ENCODE measurements at regions not wholly inside any gene's neighbourhood (a gene's known extent, or its start where the extent isn't known, plus 50 kb on each side); places are given as distances from the start of the nearest gene placed in this dataset.

DNA sequence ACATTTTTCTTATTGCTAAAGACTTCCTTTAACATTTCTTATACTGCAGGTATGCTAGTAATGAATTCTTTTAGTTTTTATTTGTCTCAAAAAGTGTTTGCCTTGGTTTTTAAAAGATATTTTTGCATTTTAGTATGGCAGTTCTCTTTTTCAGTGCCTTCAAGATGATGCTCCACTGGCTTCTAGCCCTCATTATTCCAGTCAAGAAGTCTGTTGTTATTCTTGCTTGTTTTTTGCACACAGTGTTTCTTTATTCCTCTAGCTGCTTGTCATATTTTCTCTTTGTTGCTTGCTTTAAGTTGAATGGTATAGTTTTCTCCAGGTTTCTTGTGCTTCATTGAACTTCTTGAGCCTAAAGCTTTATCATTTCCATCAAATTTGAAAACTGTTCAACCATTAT is 158.0 kb upstream of the SPHKAP start:
- no peak overlapping the region for H3K4me3 ChIP-seq
- H3K9me3 ChIP-seq: no peaks in the 10 kb centered on the region
- no peak overlapping the region for H3K27ac ChIP-seq (replicated peaks in 1 of 4)
- no peaks in the 10 kb centered on the region for H3K36me3 ChIP-seq
- no peak for DNase-seq (ENCODE audit: extremely low spot score)
- TF ChIP-seq POLR2AphosphoS5 (IDR thresholded peaks at IDR 0.05): no peak
- TF ChIP-seq POLR2A (IDR thresholded peaks at IDR 0.05; ENCODE audit: low read depth): no peak
- TF ChIP-seq, protein P1, sequence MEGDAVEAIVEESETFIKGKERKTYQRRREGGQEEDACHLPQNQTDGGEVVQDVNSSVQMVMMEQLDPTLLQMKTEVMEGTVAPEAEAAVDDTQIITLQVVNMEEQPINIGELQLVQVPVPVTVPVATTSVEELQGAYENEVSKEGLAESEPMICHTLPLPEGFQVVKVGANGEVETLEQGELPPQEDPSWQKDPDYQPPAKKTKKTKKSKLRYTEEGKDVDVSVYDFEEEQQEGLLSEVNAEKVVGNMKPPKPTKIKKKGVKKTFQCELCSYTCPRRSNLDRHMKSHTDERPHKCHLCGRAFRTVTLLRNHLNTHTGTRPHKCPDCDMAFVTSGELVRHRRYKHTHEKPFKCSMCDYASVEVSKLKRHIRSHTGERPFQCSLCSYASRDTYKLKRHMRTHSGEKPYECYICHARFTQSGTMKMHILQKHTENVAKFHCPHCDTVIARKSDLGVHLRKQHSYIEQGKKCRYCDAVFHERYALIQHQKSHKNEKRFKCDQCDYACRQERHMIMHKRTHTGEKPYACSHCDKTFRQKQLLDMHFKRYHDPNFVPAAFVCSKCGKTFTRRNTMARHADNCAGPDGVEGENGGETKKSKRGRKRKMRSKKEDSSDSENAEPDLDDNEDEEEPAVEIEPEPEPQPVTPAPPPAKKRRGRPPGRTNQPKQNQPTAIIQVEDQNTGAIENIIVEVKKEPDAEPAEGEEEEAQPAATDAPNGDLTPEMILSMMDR (IDR thresholded peaks at IDR 0.05): no peak
- no peak for TF ChIP-seq EP300 (IDR thresholded peaks at IDR 0.05)
- no peaks in the 10 kb centered on the region for H3K4me1 ChIP-seq
- intact Hi-C loops (cut with DNase I): no loop called here
- H3K27me3 ChIP-seq: no peaks in the 10 kb centered on the region

GRCh38 chr2:228334180-228334579 is 152.7 kb upstream of the SPHKAP start:
- WGBS: 85% methylated on average over 1 of the region's 2 CpGs
- no peaks in the 10 kb centered on the region for H3K36me3 ChIP-seq
- no peak for TF ChIP-seq POLR2AphosphoS5 (IDR thresholded peaks at IDR 0.05)
- TF ChIP-seq, protein P1 (IDR thresholded peaks at IDR 0.05): no peak
- TF ChIP-seq EP300 (IDR thresholded peaks at IDR 0.05): no peak
- no peak for TF ChIP-seq POLR2A (IDR thresholded peaks at IDR 0.05; ENCODE audit: low read depth)
- no peak overlapping the region for H3K27ac ChIP-seq (replicated peaks in 1 of 4)
- H3K9me3 ChIP-seq: no peaks in the 10 kb centered on the region
- no peaks in the 10 kb centered on the region for H3K27me3 ChIP-seq
- H3K4me3 ChIP-seq: no peak overlapping the region
- intact Hi-C loops (cut with DNase I): no loop called here
- no peak for DNase-seq (ENCODE audit: extremely low spot score)
- no peaks in the 10 kb centered on the region for H3K4me1 ChIP-seq

GRCh38 chr2:228329282-228329681 is 147.8 kb upstream of the SPHKAP start:
- 90% methylated on average over 5 of the region's 5 CpGs for WGBS

DNA sequence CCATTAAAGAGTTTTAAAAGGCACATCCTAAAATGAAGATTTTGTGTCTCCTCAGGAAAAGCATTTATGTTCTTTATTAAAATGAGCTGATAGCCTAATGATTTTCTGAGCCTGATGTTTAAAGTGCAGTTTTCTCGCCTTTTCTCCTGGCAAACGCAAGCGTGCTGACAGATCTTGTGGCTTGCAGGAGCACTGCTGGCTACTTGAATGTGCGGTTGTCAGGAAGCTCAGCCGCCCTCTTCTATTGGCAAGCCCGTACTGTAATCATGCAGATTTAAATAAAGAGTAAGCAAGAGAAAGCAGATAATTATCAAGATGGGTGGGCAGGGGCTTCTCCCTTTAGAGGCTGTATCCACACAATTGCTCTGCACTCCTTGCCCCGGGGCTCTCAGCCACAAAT is 139.5 kb upstream of the SPHKAP start:
- Histone ChIP-seq H3K9me3 (no peaks in the 10 kb centered on the region), H3K27ac (replicated peaks in 1 of 4) (no peak overlapping the region), H3K4me1 (peaks cover 0 to 11% (median 0%) of the 10 kb centered on the region in 4 donors), H3K27me3 (no peaks in the 10 kb centered on the region), H3K36me3 (no peaks in the 10 kb centered on the region), H3K4me3 (no peak overlapping the region)
- intact Hi-C loops (cut with DNase I): no loop called here
- TF ChIP-seq EP300 (IDR thresholded peaks at IDR 0.05) (no peak), POLR2A (IDR thresholded peaks at IDR 0.05; ENCODE audit: low read depth) (no peak), POLR2AphosphoS5 (IDR thresholded peaks at IDR 0.05) (no peak)
- TF ChIP-seq, protein P1 (IDR thresholded peaks at IDR 0.05): no peak
- 78% methylated on average over 7 of the region's 7 CpGs for WGBS
- no peak for DNase-seq (ENCODE audit: extremely low spot score)

More at GRCh38 chr2:228329282-228329681, 147.8 kb upstream of the SPHKAP start:
- no peak overlapping the region for H3K27ac ChIP-seq (replicated peaks in 1 of 4)
- H3K27me3 ChIP-seq: no peaks in the 10 kb centered on the region
- peaks cover 0 to 4% (median 2%) of the 10 kb centered on the region in 4 donors for H3K9me3 ChIP-seq
- intact Hi-C loops (cut with DNase I): no loop called here
- DNase-seq (ENCODE audit: extremely low spot score): no peak
- H3K4me1 ChIP-seq: no peaks in the 10 kb centered on the region
- no peaks in the 10 kb centered on the region for H3K36me3 ChIP-seq
- H3K4me3 ChIP-seq: no peak overlapping the region
- TF ChIP-seq POLR2A (IDR thresholded peaks at IDR 0.05; ENCODE audit: low read depth) (no peak), EP300 (IDR thresholded peaks at IDR 0.05) (no peak), POLR2AphosphoS5 (IDR thresholded peaks at IDR 0.05) (no peak)
- TF ChIP-seq, protein P1 (IDR thresholded peaks at IDR 0.05): no peak

DNA sequence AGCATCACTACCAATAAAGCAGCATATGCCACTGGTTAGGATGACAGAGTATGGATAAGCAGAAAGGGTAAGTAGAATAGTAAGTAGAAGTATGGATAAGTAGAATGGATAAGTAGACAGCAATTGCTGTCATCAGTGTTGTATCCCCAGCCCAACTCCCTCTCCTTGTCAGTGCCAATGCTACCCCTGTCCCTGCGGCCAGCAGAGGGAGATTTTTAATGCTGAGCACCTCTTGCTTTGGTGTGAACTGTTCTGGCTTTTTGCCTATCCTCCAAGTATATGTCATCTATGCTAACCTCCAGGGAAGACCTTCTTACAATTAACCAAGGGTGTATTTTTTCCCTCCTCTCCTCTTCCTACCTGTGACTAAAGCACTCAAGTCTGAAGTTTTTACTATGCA is 136.7 kb upstream of the SPHKAP start:
- Histone ChIP-seq H3K4me1 (peaks cover 0 to 11% (median 0%) of the 10 kb centered on the region in 4 donors), H3K4me3 (no peak overlapping the region), H3K27ac (replicated peaks in 1 of 4) (no peak overlapping the region), H3K27me3 (no peaks in the 10 kb centered on the region), H3K36me3 (no peaks in the 10 kb centered on the region), H3K9me3 (no peaks in the 10 kb centered on the region)
- intact Hi-C loops (cut with DNase I): no loop called here
- no peak for DNase-seq (ENCODE audit: extremely low spot score)
- 38% methylated on average over 1 of the region's 1 CpG for WGBS
- TF ChIP-seq, protein P1 (IDR thresholded peaks at IDR 0.05): no peak
- TF ChIP-seq EP300 (IDR thresholded peaks at IDR 0.05): no peak
- TF ChIP-seq POLR2A (IDR thresholded peaks at IDR 0.05; ENCODE audit: low read depth): no peak
- no peak for TF ChIP-seq POLR2AphosphoS5 (IDR thresholded peaks at IDR 0.05)
